GM12878 (cell line): ENCODE measurements at regions not wholly inside any gene's neighbourhood (a gene's known extent, or its start where the extent isn't known, plus 50 kb on each side); places are given as distances from the start of the nearest gene placed in this dataset.

ENCODE experiments used
- ATAC-seq: fragments of 200-7000 bp; cut with Tn5 transposase; 3 replicates; pipeline ENCODE4 v1.9.1; 2020; ENCODE audit warnings: mild to moderate bottlenecking, moderate library complexity
- BruUV-seq: library from RNA; stranded (reverse); fragments of 400-500 nt; replicated peaks from 2 replicates; lab custom pipeline; 2021; lab: Mats Ljungman, UMichigan
- CTCF ChIA-PET: fragments of 300-600 bp; sonication (Branson Sonifier 250); formaldehyde crosslinking; extraction: SDS; loops from one replicate; lab custom pipeline; 2021; ENCODE audit warnings: inconsistent platforms; lab: Yijun Ruan, JAX
- POLR2A ChIA-PET: fragments of 350-600 bp; formaldehyde crosslinking; extraction: SDS; loops from one replicate; lab custom pipeline; 2021; ENCODE audit warnings: inconsistent platforms; lab: Charles Lee
- RAD21 ChIA-PET: fragments of 300-600 bp; sonication (Branson Sonifier 250); formaldehyde crosslinking; loops from one replicate; lab custom pipeline; 2023; ENCODE audit warnings: antibody characterized with exemption; ENCODE audit not compliant: unreplicated experiment; lab: Charles Lee
- SMC1A ChIA-PET: fragments of 300-600 bp; sonication (Branson Sonifier 250); formaldehyde crosslinking; loops from one replicate; lab custom pipeline; 2023; ENCODE audit not compliant: unreplicated experiment, uncharacterized antibody; lab: Charles Lee
- DNase-seq: peaks from one replicate; pipeline ENCODE4 v3.0.0-alpha.2; 2011; ENCODE audit warnings: low read depth, low spot score
- FAIRE-seq: peaks from 3 replicates; lab custom pipeline; 2011; peaks lifted over from hg19 to GRCh38; lab: Jason Lieb, UNC
- H2AFZ ChIP-seq: 2 replicates; pipeline ENCODE4 v1.6.0; 2011; ENCODE audit warnings: low read depth, low read length, control low read depth; ENCODE audit not compliant: control insufficient read depth
- H3K27ac ChIP-seq: 2 replicates; pipeline ENCODE4 v1.5.1; 2011; ENCODE audit warnings: control low read depth; ENCODE audit not compliant: control insufficient read depth, insufficient read depth
- H3K27me3 ChIP-seq, 2 experiments: replicated peaks in 1 of 2; 2 replicates each; pipeline versions ENCODE4 v1.6.0 to v1.6.1; 2011; ENCODE audit warnings: low read length in 1 of 2; ENCODE audit not compliant: control insufficient read depth in 2 of 2, insufficient read depth in 2 of 2
- H3K36me3 ChIP-seq, 2 experiments: 2 replicates each; pipeline ENCODE4 v1.5.1; 2011; ENCODE audit warnings: low read length in 1 of 2; ENCODE audit not compliant: control insufficient read depth in 2 of 2, insufficient read depth in 2 of 2
- H3K4me1 ChIP-seq: 2 replicates; pipeline ENCODE4 v1.6.1; 2011; ENCODE audit warnings: mild to moderate bottlenecking, low read length, moderate library complexity, mixed read lengths; ENCODE audit not compliant: control insufficient read depth, insufficient read depth
- H3K4me2 ChIP-seq: 2 replicates; pipeline ENCODE4 v1.6.0; 2011; ENCODE audit warnings: control low read depth; ENCODE audit not compliant: control insufficient read depth, insufficient read depth
- H3K4me3 ChIP-seq: fragments of 200-600 bp; sonication (generic); 2 replicates; pipeline ENCODE4 v1.5.1; 2016
- H3K79me2 ChIP-seq: 2 replicates; pipeline ENCODE4 v1.6.0; 2011; ENCODE audit warnings: low read length; ENCODE audit not compliant: control insufficient read depth, insufficient read depth
- H3K9ac ChIP-seq: 2 replicates; pipeline ENCODE4 v1.8.0; 2011; ENCODE audit warnings: low read length, control low read depth, mixed read lengths; ENCODE audit not compliant: control insufficient read depth, insufficient read depth
- H3K9me3 ChIP-seq: replicated peaks from 3 replicates; pipeline ENCODE4 v1.5.1; 2011; ENCODE audit warnings: mild to moderate bottlenecking, low read length; ENCODE audit not compliant: control insufficient read depth, insufficient read depth
- H4K20me1 ChIP-seq: 2 replicates; pipeline ENCODE4 v1.6.0; 2011; ENCODE audit not compliant: control insufficient read depth, insufficient read depth
- DPF2 ChIP-seq: fragments of 450-650 bp; IDR thresholded peaks from 2 replicates; pipeline ENCODE4 v1.6.1; 2017; ENCODE audit warnings: mild to moderate bottlenecking
- EGR1 ChIP-seq, 2 experiments: IDR thresholded peaks; 1 replicate in 1 of 2; 2 replicates in 1 of 2; pipeline ENCODE4 v1.6.1; 2011 to 2012; ENCODE audit warnings: low read depth in 2 of 2, low read length in 2 of 2, borderline replicate concordance in 1 of 2, mild to moderate bottlenecking in 1 of 2, moderate library complexity in 1 of 2
- IKZF1 ChIP-seq: fragments of 450-650 bp; conservative IDR thresholded peaks from 2 replicates; pipeline ENCODE4 v1.6.1; 2017; ENCODE audit warnings: antibody characterized with exemption, mild to moderate bottlenecking
- KLF5 ChIP-seq: fragments of 450-650 bp; IDR thresholded peaks from 2 replicates; pipeline ENCODE4 v1.6.1; 2014; ENCODE audit warnings: mild to moderate bottlenecking; ENCODE audit not compliant: partially characterized antibody
- NR2C2 ChIP-seq: IDR thresholded peaks from 2 replicates; pipeline ENCODE4 v1.6.1; 2011; ENCODE audit warnings: borderline replicate concordance, low read depth; ENCODE audit not compliant: control insufficient read depth, insufficient read length
- POLR2A ChIP-seq: IDR thresholded peaks from 2 replicates; pipeline ENCODE4 v1.6.1; 2011; ENCODE audit warnings: low read depth, mild to moderate bottlenecking, low read length
- SMAD5 ChIP-seq: IDR thresholded peaks from 2 replicates; pipeline ENCODE4 v1.6.1; 2016; ENCODE audit warnings: antibody characterized with exemption, low read depth
- SMARCA5 ChIP-seq: fragments of 450-650 bp; IDR thresholded peaks from 2 replicates; pipeline ENCODE4 v1.6.1; 2017; ENCODE audit warnings: mild to moderate bottlenecking
- SP1 ChIP-seq: IDR thresholded peaks from one replicate; pipeline ENCODE4 v1.6.1; 2011; ENCODE audit warnings: low read depth, low read length
- YY1 ChIP-seq: IDR thresholded peaks from 2 replicates; pipeline ENCODE4 v1.6.1; 2011; ENCODE audit warnings: low read depth, mild to moderate bottlenecking, low read length
- WGBS: methylation state at CpG from one replicate; pipeline ENCODE4 v1.1.6; 2016; ENCODE audit warnings: low lambda C conversion rate; ENCODE audit not compliant: insufficient replicate concordance, insufficient coverage; ENCODE audit errors: missing lambda C conversion rate; 5-methylcytosine and 5-hydroxymethylcytosine counted together
- in situ Hi-C: fragments of 300-500 bp; cut with MboI; formaldehyde crosslinking; loops from 9 replicates; pipeline ENCODE4 v1.14.3; 2018; ENCODE audit warnings: mixed read lengths
- intact Hi-C: fragments of 100-400 bp; cut with micrococcal nuclease; formaldehyde crosslinking; loops from one replicate; pipeline ENCODE4 v1.14.2; 2022; ENCODE audit not compliant: unreplicated experiment
- TF ChIP-seq, protein P1 (sequence below): fragments of 150-350 bp; IDR thresholded peaks from 2 replicates; pipeline ENCODE4 v1.6.1; 2016; ENCODE audit warnings: low read depth, low read length
- TF ChIP-seq, protein P2 (sequence below): IDR thresholded peaks from 2 replicates; pipeline ENCODE4 v1.6.1; 2012; ENCODE audit warnings: improper control_type of control experiment, low read depth, low read length; ENCODE audit not compliant: insufficient replicate concordance
- TF ChIP-seq, protein P3 (sequence below): IDR thresholded peaks from 2 replicates; pipeline ENCODE4 v1.6.1; 2012; ENCODE audit warnings: low read length, inconsistent platforms
- TF ChIP-seq, protein P4 (sequence below): fragments of 450-650 bp; IDR thresholded peaks from 2 replicates; pipeline ENCODE4 v1.6.1; 2017; ENCODE audit warnings: low read depth, mild to moderate bottlenecking, moderate library complexity

DNA sequence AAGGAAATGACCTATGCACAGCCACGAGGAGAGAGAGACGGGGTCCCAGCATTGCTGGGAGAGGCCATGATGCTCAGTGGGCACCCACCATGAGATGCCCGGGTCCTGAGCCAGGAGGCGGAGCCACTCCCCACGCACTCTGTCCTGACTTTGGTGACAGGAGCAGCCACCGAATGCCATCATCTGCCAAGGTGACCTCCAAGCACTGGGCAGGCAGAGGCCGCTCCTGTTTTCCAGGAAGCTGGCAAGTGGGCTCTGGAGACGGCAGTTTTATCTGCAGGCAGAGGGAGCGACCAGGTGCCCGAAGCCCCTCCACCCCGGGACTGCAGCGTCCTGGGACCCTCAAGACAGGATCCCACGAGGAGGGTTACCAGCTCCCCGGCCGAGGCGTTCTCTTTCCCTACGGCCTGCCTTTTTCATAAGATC lies 453.9 kb downstream of the BRD1 start:
- no peak overlapping the region for H3K9ac ChIP-seq
- H4K20me1 ChIP-seq: no peaks in the 10 kb centered on the region
- ChIA-PET CTCF (no interaction called here), RAD21 (no interaction called here), SMC1A (interaction anchor here (0.6 kb wide), 1 partner anchor 81 kb away, joined by 3 read pairs; no protein-coding TSS in a partner anchor), POLR2A (no interaction called here)
- no peak overlapping the region for H3K27ac ChIP-seq
- no peak overlapping the region for H3K4me3 ChIP-seq
- no peaks in the 10 kb centered on the region for H3K4me1 ChIP-seq
- H3K4me2 ChIP-seq: no peak overlapping the region
- ATAC-seq (no peak), DNase-seq (no peak), FAIRE-seq (no peak)
- no peaks in the 10 kb centered on the region for H3K27me3 ChIP-seq
- H2AFZ ChIP-seq: no peak overlapping the region
- 35% methylated on average over 17 of the region's 17 CpGs for WGBS
- H3K9me3 ChIP-seq: no peaks in the 10 kb centered on the region; the same call in 2 of the 3 replicates
- no peaks in the 10 kb centered on the region for H3K36me3 ChIP-seq
- no peaks in the 10 kb centered on the region for H3K79me2 ChIP-seq
- in situ Hi-C loops: loop anchor here (10.0 kb wide), 1 partner anchor 61 kb away; no protein-coding TSS in a partner anchor
- BruUV-seq: no TSS peak
- intact Hi-C loops: no loop called here
- TF ChIP-seq, protein P1, sequence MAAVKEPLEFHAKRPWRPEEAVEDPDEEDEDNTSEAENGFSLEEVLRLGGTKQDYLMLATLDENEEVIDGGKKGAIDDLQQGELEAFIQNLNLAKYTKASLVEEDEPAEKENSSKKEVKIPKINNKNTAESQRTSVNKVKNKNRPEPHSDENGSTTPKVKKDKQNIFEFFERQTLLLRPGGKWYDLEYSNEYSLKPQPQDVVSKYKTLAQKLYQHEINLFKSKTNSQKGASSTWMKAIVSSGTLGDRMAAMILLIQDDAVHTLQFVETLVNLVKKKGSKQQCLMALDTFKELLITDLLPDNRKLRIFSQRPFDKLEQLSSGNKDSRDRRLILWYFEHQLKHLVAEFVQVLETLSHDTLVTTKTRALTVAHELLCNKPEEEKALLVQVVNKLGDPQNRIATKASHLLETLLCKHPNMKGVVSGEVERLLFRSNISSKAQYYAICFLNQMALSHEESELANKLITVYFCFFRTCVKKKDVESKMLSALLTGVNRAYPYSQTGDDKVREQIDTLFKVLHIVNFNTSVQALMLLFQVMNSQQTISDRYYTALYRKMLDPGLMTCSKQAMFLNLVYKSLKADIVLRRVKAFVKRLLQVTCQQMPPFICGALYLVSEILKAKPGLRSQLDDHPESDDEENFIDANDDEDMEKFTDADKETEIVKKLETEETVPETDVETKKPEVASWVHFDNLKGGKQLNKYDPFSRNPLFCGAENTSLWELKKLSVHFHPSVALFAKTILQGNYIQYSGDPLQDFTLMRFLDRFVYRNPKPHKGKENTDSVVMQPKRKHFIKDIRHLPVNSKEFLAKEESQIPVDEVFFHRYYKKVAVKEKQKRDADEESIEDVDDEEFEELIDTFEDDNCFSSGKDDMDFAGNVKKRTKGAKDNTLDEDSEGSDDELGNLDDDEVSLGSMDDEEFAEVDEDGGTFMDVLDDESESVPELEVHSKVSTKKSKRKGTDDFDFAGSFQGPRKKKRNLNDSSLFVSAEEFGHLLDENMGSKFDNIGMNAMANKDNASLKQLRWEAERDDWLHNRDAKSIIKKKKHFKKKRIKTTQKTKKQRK: no peak
- TF ChIP-seq SP1 (no peak), POLR2A (no peak), SMARCA5 (no peak), NR2C2 (no peak), DPF2 (no peak), EGR1 (IDR thresholded peaks at IDR 0.05; ENCODE audit: borderline replicate concordance in 1 of 2, low read depth in 2 of 2, low read length in 2 of 2) (no peak), SMAD5 (no peak), IKZF1 (no peak), KLF5 (no peak), YY1 (no peak)
- TF ChIP-seq, protein P2, sequence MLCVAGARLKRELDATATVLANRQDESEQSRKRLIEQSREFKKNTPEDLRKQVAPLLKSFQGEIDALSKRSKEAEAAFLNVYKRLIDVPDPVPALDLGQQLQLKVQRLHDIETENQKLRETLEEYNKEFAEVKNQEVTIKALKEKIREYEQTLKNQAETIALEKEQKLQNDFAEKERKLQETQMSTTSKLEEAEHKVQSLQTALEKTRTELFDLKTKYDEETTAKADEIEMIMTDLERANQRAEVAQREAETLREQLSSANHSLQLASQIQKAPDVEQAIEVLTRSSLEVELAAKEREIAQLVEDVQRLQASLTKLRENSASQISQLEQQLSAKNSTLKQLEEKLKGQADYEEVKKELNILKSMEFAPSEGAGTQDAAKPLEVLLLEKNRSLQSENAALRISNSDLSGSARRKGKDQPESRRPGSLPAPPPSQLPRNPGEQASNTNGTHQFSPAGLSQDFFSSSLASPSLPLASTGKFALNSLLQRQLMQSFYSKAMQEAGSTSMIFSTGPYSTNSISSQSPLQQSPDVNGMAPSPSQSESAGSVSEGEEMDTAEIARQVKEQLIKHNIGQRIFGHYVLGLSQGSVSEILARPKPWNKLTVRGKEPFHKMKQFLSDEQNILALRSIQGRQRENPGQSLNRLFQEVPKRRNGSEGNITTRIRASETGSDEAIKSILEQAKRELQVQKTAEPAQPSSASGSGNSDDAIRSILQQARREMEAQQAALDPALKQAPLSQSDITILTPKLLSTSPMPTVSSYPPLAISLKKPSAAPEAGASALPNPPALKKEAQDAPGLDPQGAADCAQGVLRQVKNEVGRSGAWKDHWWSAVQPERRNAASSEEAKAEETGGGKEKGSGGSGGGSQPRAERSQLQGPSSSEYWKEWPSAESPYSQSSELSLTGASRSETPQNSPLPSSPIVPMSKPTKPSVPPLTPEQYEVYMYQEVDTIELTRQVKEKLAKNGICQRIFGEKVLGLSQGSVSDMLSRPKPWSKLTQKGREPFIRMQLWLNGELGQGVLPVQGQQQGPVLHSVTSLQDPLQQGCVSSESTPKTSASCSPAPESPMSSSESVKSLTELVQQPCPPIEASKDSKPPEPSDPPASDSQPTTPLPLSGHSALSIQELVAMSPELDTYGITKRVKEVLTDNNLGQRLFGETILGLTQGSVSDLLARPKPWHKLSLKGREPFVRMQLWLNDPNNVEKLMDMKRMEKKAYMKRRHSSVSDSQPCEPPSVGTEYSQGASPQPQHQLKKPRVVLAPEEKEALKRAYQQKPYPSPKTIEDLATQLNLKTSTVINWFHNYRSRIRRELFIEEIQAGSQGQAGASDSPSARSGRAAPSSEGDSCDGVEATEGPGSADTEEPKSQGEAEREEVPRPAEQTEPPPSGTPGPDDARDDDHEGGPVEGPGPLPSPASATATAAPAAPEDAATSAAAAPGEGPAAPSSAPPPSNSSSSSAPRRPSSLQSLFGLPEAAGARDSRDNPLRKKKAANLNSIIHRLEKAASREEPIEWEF: no peak
- TF ChIP-seq, protein P3, sequence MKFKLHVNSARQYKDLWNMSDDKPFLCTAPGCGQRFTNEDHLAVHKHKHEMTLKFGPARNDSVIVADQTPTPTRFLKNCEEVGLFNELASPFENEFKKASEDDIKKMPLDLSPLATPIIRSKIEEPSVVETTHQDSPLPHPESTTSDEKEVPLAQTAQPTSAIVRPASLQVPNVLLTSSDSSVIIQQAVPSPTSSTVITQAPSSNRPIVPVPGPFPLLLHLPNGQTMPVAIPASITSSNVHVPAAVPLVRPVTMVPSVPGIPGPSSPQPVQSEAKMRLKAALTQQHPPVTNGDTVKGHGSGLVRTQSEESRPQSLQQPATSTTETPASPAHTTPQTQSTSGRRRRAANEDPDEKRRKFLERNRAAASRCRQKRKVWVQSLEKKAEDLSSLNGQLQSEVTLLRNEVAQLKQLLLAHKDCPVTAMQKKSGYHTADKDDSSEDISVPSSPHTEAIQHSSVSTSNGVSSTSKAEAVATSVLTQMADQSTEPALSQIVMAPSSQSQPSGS: no peak
- TF ChIP-seq, protein P4, sequence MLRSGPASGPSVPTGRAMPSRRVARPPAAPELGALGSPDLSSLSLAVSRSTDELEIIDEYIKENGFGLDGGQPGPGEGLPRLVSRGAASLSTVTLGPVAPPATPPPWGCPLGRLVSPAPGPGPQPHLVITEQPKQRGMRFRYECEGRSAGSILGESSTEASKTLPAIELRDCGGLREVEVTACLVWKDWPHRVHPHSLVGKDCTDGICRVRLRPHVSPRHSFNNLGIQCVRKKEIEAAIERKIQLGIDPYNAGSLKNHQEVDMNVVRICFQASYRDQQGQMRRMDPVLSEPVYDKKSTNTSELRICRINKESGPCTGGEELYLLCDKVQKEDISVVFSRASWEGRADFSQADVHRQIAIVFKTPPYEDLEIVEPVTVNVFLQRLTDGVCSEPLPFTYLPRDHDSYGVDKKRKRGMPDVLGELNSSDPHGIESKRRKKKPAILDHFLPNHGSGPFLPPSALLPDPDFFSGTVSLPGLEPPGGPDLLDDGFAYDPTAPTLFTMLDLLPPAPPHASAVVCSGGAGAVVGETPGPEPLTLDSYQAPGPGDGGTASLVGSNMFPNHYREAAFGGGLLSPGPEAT: no peak
